Fibroblast of villous mesenchyme (primary cell): ENCODE measurements at regions not wholly inside any gene's neighbourhood (a gene's known extent, or its start where the extent isn't known, plus 50 kb on each side); places are given as distances from the start of the nearest gene placed in this dataset.

Experiments
- DNase-seq: peaks from one replicate; pipeline ENCODE4 v3.0.0-alpha.2; 2010; ENCODE audit warnings: low read depth
- H3K4me3 ChIP-seq: 2 replicates; pipeline ENCODE4 v1.5.1; 2011; ENCODE audit warnings: low read depth, mild to moderate bottlenecking, low read length
- CTCF ChIP-seq: IDR thresholded peaks from 2 replicates; pipeline ENCODE4 v1.5.1; 2012; ENCODE audit warnings: low read depth, mild to moderate bottlenecking, low read length; ENCODE audit not compliant: insufficient read depth

GRCh38 chr6:91705646-91706045, 1118.8 kb upstream of the MAP3K7 start:
- no peak for TF ChIP-seq CTCF
- no peak for DNase-seq
- no peak overlapping the region for H3K4me3 ChIP-seq

GRCh38 chr6:91704531-91704930, 1117.7 kb upstream of the MAP3K7 start:
- TF ChIP-seq CTCF: no peak
- peak; percentile 53 for DNase-seq
- H3K4me3 ChIP-seq: no peak overlapping the region

GRCh38 chr6:91697010-91697695, 1110.3 kb upstream of the MAP3K7 start:
- DNase-seq: no peak
- H3K4me3 ChIP-seq: no peak overlapping the region
- no peak for TF ChIP-seq CTCF

- H3K4me3 ChIP-seq: no peak overlapping the region
- TF ChIP-seq CTCF: no peak
- DNase-seq: no peak
Observed at GRCh38 chr6:91695221-91695620, 1108.3 kb upstream of the MAP3K7 start.

GRCh38 chr6:91694016-91694654, 1107.3 kb upstream of the MAP3K7 start:
- DNase-seq: no peak
- H3K4me3 ChIP-seq: no peak overlapping the region
- no peak for TF ChIP-seq CTCF

- no peak for DNase-seq
- no peak for TF ChIP-seq CTCF
- no peak overlapping the region for H3K4me3 ChIP-seq
Observed at GRCh38 chr6:91691449-91691848, 1104.6 kb upstream of the MAP3K7 start.
